ENCODE measurements at regions not wholly inside any gene's neighbourhood (a gene's known extent, or its start where the extent isn't known, plus 50 kb on each side); places are given as distances from the start of the nearest gene placed in this dataset.
A peak's percentile ranks its signal among the peaks of the same experiment; 100 is the strongest.
"Not testable (repeated sequence)": the region's sequence is repeated elsewhere in the genome, so short reads cannot be mapped to it uniquely, and the experiment has no call there.

DNA sequence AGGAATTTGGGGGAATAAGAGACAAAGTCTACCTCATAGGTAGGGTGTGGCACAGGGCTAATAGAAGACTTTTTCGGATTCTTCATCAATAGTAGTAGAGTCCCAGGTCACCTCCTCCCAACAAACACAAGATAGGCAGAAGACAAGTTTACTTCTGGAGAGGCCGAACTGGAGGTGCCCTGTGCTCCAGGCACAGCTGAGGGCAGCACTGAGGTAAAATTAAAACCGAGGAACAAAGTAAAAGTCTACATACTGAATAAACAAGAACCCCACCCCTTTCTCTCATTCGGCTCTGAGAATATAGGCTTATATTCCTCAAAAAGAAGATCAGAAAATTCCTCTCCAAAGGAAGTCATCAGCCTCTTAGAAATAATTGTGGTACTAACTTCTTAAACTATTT lies 161.5 kb downstream of the SEC23A start:
- no peak overlapping the region for H3K4me3 ChIP-seq (ENCODE audit: control insufficient read depth, low read depth, low read length)
- TF ChIP-seq, protein P1, sequence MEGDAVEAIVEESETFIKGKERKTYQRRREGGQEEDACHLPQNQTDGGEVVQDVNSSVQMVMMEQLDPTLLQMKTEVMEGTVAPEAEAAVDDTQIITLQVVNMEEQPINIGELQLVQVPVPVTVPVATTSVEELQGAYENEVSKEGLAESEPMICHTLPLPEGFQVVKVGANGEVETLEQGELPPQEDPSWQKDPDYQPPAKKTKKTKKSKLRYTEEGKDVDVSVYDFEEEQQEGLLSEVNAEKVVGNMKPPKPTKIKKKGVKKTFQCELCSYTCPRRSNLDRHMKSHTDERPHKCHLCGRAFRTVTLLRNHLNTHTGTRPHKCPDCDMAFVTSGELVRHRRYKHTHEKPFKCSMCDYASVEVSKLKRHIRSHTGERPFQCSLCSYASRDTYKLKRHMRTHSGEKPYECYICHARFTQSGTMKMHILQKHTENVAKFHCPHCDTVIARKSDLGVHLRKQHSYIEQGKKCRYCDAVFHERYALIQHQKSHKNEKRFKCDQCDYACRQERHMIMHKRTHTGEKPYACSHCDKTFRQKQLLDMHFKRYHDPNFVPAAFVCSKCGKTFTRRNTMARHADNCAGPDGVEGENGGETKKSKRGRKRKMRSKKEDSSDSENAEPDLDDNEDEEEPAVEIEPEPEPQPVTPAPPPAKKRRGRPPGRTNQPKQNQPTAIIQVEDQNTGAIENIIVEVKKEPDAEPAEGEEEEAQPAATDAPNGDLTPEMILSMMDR (IDR thresholded peaks at IDR 0.05; ENCODE audit: control insufficient read depth, insufficient read depth, low read depth, low read length, missing control alignments) = peak; percentile 25
- DNase-seq (ENCODE audit: low read depth) = no peak

DNA sequence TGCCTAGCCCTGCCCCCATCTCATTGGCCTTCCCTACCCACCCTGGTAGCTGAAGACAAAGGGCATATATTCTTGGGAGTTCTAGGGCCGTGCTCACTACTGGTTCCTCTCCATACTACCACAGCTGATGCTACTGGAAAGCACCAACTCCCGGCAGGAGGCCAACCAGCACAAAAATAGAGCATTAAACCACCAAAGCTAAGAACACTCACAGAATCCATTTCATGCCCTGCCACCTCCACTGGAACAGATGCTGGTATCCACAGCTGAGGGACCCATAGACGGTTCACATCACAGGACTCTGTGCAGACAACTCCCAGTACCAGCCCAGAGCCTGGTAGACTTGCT lies 170.4 kb downstream of the SEC23A start:
- DNase-seq (ENCODE audit: low read depth); H3K4me3 ChIP-seq (ENCODE audit: control insufficient read depth, low read depth, low read length): not testable (repeated sequence)

DNA sequence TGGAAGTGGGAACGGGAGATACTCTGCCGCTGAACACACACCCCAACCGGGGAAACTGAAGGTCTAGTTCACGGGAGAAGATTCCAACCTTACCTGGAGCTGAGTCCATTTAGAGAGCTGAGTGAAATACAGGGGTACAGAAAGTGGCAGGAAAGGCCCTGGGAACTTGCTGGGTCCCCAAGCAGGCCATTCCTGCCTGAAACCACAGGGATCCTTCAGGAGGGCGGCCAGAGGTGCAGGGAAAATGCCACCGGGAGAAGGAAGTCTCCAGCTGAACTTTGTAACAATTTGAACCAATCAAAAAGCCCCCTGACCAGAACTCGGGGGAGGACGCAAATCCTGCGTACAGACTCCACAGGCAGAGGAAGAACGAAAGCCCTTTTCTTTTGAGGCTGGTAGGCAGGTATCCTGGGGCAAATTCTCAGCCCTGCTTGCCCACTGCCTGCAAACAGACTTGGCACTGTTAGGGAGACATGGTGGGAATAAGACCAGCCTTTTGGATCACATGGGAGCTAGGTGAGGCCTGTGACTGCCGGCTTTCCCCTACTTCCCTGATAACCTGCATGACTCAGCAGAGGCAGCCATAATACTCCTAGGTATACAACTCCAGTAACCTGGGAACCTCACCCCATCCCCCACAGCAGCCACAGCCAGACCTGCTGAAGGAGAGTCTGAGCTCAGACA lies 170.9 kb downstream of the SEC23A start:
- DNase-seq (ENCODE audit: low read depth) = no peak
- TF ChIP-seq, protein P1 (IDR thresholded peaks at IDR 0.05; ENCODE audit: control insufficient read depth, insufficient read depth, low read depth, low read length, missing control alignments) = no peak
- no peak overlapping the region for H3K4me3 ChIP-seq (ENCODE audit: control insufficient read depth, low read depth, low read length)

DNA sequence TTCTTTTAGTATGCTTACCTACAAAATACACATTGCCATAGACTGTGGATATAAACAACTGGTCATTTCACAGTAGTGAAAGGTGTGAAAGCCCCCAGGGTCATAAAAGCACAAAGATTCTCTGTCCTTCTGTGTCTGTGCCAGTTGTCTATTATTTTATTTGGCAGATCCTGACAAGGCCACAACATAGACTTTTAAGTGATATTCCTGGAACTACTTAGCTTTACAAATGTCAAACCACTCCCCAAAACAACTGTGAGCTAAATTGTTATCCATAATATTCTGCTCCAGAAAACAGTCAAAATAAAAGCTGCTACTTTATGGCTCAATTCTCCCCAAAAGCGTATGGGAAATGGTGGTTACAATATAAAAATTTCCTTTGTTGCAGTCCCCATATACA lies 172.1 kb downstream of the SEC23A start:
- TF ChIP-seq, protein P1 (IDR thresholded peaks at IDR 0.05; ENCODE audit: control insufficient read depth, insufficient read depth, low read depth, low read length, missing control alignments) = no peak
- no peak overlapping the region for H3K4me3 ChIP-seq (ENCODE audit: control insufficient read depth, low read depth, low read length)
- DNase-seq (ENCODE audit: low read depth) = no peak

DNA sequence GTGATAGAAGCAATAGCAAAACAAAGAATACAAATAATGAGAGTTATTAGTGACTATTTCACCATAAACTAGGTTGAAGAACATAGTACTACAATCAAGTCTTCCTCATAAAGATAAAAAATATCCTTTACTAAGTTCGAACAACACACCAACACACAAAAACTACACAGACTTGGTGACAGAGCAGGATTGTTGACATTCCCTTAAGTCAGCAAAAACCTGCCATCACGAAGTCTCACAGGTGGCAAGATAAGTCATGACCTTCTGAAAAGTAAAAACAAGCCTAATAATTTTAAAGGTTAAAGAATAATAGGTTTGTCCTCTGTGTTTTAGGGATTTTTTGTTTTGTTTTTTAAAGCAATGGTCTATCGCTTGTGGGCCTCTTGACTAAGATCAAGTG lies 173.0 kb downstream of the SEC23A start:
- no peak overlapping the region for H3K4me3 ChIP-seq (ENCODE audit: control insufficient read depth, low read depth, low read length)
- TF ChIP-seq, protein P1 (IDR thresholded peaks at IDR 0.05; ENCODE audit: control insufficient read depth, insufficient read depth, low read depth, low read length, missing control alignments) = no peak
- DNase-seq (ENCODE audit: low read depth) = no peak

DNA sequence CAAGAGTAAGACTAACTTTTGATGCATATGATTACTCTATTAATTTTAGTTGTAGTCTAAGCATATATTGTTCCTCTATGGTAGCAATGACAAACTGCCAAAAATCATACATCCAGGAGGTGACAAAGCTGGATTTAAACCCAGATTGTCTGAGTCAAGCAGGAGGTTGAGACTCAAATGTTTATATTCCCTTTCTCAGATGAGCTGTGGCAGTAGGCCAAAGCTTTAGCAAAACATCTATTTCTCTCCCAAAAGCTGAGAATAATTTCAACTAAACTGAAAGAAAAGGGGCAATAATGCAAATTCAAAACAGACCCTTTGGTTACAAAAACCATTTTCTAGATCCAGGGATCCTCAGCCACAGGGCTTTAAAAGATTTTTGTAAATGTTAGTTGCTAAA lies 173.6 kb downstream of the SEC23A start:
- H3K4me3 ChIP-seq (ENCODE audit: control insufficient read depth, low read depth, low read length) = no peak overlapping the region
- TF ChIP-seq, protein P1 (IDR thresholded peaks at IDR 0.05; ENCODE audit: control insufficient read depth, insufficient read depth, low read depth, low read length, missing control alignments) = no peak
- DNase-seq (ENCODE audit: low read depth) = no peak

DNA sequence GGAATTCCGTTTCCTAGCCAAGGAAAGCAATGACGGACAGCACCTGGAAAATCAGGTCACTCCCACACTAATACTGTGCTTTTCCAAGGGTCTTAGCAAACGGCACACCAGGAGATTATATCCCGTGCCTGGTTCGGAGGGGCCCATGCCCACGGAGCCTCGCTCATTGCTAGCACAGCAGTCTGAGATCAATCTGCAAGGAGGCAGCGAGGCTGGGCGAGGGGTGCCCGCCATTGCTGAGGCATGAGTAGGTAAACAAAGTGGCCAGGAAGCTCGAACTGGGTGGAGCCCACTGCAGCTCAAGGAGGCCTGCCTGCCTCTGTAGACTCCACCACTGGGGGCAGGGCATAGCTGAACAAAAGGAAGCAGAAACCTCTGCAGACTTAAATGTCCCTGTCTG lies 181.1 kb downstream of the SEC23A start:
- not testable (repeated sequence) for DNase-seq (ENCODE audit: low read depth)

DNA sequence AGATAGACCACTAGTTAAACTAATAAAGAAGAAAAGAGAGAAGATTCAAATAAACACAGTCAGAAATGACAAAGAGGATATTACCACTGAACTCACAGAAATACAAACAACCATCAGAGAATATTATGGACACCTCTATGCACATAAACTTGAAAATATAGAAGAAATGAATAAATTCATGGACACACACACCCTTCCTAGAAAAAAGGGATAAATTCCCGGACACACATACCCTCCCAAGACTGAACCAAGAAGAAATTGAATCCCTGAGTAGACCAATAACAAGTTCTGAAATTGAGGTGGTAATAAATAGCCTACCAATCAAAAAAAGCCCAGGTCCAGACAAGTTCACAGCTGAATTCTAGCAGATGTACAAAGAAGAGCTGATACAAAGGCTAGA lies 187.9 kb downstream of the SEC23A start:
- no peak overlapping the region for H3K4me3 ChIP-seq (ENCODE audit: control insufficient read depth, low read depth, low read length)
- TF ChIP-seq, protein P1 (IDR thresholded peaks at IDR 0.05; ENCODE audit: control insufficient read depth, insufficient read depth, low read depth, low read length, missing control alignments) = no peak
- no peak for DNase-seq (ENCODE audit: low read depth)

More for the DNA sequence above, 181.1 kb downstream of the SEC23A start:
- not testable (repeated sequence) for H3K4me3 ChIP-seq (ENCODE audit: control insufficient read depth, low read depth, low read length)

Data from AG09309 (cell line).